ENCODE measurements at regions not wholly inside any gene's neighbourhood (a gene's known extent, or its start where the extent isn't known, plus 50 kb on each side); places are given as distances from the start of the nearest gene placed in this dataset.
A peak's percentile ranks its signal among the peaks of the same experiment; 100 is the strongest.

DNA sequence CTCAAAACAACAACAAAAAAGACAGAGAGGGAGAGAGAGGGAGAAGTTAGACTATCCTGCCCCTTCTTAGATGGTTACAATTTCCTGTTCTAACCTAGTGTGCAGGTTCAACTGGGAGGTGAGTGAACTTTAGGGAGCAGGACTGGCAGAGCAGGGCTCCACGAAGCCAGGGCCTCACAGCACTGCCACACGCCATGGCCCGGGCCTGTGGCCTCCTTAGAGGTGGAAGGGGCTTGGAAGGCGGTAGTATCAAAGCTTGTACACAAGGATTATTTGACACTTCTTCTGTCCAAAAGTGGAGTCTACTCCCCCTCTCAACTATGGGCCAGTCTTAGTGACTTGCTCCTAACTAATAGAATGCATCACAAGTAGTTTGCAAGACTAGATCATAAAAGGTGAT, 62.9 kb upstream of the TMEM72 start:
- TF ChIP-seq CTCF (conservative IDR thresholded peaks at IDR 0.05; ENCODE audit: low read depth, low read length) = no peak
- H3K4me3 ChIP-seq (ENCODE audit: low read depth, low read length) = no peak overlapping the region
- DNase-seq (ENCODE audit: low read depth) = no peak

- no peak overlapping the region for H3K4me3 ChIP-seq (ENCODE audit: low read depth, low read length)
- TF ChIP-seq CTCF (conservative IDR thresholded peaks at IDR 0.05; ENCODE audit: low read depth, low read length) = no peak
- no peak for DNase-seq (ENCODE audit: low read depth)
These were observed 61.2 kb upstream of the TMEM72 start for GRCh38 chr10:44849936-44850335.

DNA sequence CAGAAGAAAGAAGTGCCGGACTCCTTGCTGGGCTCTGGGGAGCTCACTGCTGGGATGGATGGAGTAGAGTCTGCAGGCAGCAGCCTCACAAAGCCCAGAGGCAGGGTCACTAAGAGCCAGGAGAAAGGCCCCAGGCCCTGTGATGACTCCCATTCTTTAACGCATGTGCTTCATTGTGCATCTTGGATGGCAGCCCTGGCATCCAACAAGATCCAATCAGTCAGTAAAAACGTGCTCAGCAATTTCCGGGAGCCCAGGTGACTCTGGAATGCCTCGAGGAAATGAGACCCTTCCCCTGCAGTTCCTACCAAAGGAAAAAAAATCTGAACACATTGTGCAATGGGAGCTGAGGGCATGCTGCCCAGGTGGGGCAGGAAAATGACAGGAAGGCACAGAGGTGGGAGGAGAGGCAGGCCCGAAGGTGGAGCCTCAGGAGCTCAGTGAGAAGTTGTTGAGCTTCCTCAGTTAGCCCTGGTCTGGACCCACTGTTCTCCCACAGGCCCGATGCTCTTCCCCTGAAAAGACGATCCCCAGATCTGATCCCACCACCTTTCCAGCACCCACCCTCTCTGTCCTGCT, 60.7 kb upstream of the TMEM72 start:
- TF ChIP-seq CTCF (conservative IDR thresholded peaks at IDR 0.05; ENCODE audit: low read depth, low read length) = no peak
- DNase-seq (ENCODE audit: low read depth) = no peak
- H3K4me3 ChIP-seq (ENCODE audit: low read depth, low read length) = no peak overlapping the region

- H3K4me3 ChIP-seq (ENCODE audit: low read depth, low read length) = no peak overlapping the region
- TF ChIP-seq CTCF (conservative IDR thresholded peaks at IDR 0.05; ENCODE audit: low read depth, low read length) = no peak
- DNase-seq (ENCODE audit: low read depth) = no peak
These were observed 59.7 kb upstream of the TMEM72 start for GRCh38 chr10:44851413-44851812.

GRCh38 chr10:44851881-44852280, 59.3 kb upstream of the TMEM72 start:
- DNase-seq (ENCODE audit: low read depth) = no peak
- H3K4me3 ChIP-seq (ENCODE audit: low read depth, low read length) = no peak overlapping the region
- TF ChIP-seq CTCF (conservative IDR thresholded peaks at IDR 0.05; ENCODE audit: low read depth, low read length) = no peak

DNA sequence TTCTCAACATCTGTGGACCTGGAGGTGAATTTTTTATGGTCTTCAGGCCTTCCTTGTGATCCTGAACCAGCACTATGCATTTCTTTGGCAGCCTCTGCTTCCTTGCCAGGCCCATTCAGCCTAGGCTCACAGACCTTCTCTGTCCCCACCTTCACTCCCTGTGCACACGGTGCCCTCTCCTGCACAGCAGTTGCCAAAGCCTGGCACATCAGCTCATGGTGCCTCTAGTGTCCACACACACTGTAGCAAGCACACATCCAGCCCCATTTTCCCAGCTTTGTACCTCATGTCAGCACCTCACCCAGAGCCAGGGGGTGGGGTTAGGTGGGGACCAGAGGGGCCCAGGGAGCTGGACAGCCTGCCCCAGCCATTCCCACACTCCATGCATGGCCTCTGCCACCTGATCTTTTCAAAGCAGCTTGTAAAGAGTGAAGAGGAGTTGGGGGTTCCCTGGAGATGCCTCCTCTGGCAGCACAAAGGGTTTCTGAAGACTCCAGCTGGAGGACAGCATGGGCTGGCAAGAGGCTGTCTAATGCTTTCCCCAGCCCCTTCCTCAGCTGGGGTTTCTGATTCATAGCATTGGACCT, 57.9 kb upstream of the TMEM72 start:
- TF ChIP-seq CTCF (conservative IDR thresholded peaks at IDR 0.05; ENCODE audit: low read depth, low read length) = peak; percentile 61

DNA sequence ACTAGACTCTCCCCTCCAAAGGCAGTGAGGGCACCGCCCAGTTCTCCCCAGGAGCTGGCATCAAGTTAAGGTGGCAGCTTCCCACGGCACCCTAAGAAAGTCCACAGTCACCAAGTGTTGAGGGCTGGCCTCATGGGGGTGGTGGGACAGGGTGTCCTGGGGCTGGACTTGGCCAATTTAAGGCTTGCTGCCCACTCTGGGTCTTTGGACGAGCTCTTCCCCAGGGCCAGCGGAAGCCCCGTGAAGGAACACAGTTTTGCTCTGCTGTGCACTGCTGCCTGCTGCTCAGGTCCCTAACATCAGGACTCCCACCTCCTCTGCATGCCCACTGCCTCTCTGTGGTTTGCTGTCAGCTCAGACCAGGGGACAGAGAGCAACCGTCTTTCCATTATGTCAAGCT, 57.3 kb upstream of the TMEM72 start:
- H3K4me3 ChIP-seq (ENCODE audit: low read depth, low read length) = no peak overlapping the region
- DNase-seq (ENCODE audit: low read depth) = no peak
- TF ChIP-seq CTCF (conservative IDR thresholded peaks at IDR 0.05; ENCODE audit: low read depth, low read length) = no peak

More for the DNA sequence above, 57.9 kb upstream of the TMEM72 start:
- H3K4me3 ChIP-seq (ENCODE audit: low read depth, low read length) = no peak overlapping the region
- DNase-seq (ENCODE audit: low read depth) = no peak
